ENCODE measurements at regions not wholly inside any gene's neighbourhood (a gene's known extent, or its start where the extent isn't known, plus 50 kb on each side); places are given as distances from the start of the nearest gene placed in this dataset.

GRCh38 chr9:65458992-65459391 is 174.0 kb upstream of the FOXD4L5 start (continued):
- TF ChIP-seq REST (IDR thresholded peaks at IDR 0.05; ENCODE audit: low read depth) (no peak), FOSL1 (IDR thresholded peaks at IDR 0.05; ENCODE audit: low read depth) (no peak), MAX (IDR thresholded peaks at IDR 0.05) (no peak), JUND (IDR thresholded peaks at IDR 0.05) (no peak), EZH2phosphoT487 (IDR thresholded peaks at IDR 0.05; ENCODE audit: borderline replicate concordance) (no peak), ATF3 (IDR thresholded peaks at IDR 0.05) (no peak), SP1 (IDR thresholded peaks at IDR 0.05; ENCODE audit: low read depth) (no peak), ZFX (IDR thresholded peaks at IDR 0.05) (no peak), SIN3A (IDR thresholded peaks at IDR 0.05; ENCODE audit: low read depth) (no peak), ZNF274 (IDR thresholded peaks at IDR 0.05; ENCODE audit: low read depth, low read length) (no peak), TCF7L2 (IDR thresholded peaks at IDR 0.05; ENCODE audit: borderline replicate concordance, extremely low read depth, insufficient read depth, insufficient read length) (no peak), ELF1 (IDR thresholded peaks at IDR 0.05; ENCODE audit: borderline replicate concordance, low read depth) (no peak), EZH2 (IDR thresholded peaks at IDR 0.05) (no peak)

GRCh38 chr9:65458465-65458864 is 173.5 kb upstream of the FOXD4L5 start:
- DNase-seq (ENCODE audit: low read depth, low spot score) = no peak
- BruUV-seq (replicated peaks) = no TSS peak
- Histone ChIP-seq H3K9me2 (ENCODE audit: insufficient read depth) (no peaks in the 10 kb centered on the region), H3K4me1 (ENCODE audit: control insufficient read depth in 1 of 2, insufficient read depth in 2 of 2, low read length in 2 of 2) (no peaks in the 10 kb centered on the region), H3K9me3 (ENCODE audit: control insufficient read depth in 1 of 2, insufficient read depth in 1 of 2, low read depth in 1 of 2, low read length in 2 of 2) (no peaks in the 10 kb centered on the region), H2AFZ (ENCODE audit: low read depth, low read length, poor library complexity, severe bottlenecking) (no peak overlapping the region), H3K9ac (ENCODE audit: low read length) (no peak overlapping the region), H3K27me3 (ENCODE audit: insufficient read depth, low read length) (no peaks in the 10 kb centered on the region), H3K79me2 (ENCODE audit: insufficient read depth, low read length) (no peaks in the 10 kb centered on the region), H3K36me3 (ENCODE audit: control insufficient read depth in 1 of 2, insufficient read depth in 2 of 2, low read length in 2 of 2) (no peaks in the 10 kb centered on the region), H4K20me1 (ENCODE audit: insufficient read depth) (no peaks in the 10 kb centered on the region), H3K27ac (ENCODE audit: low read depth, low read length) (no peak overlapping the region), H3K4me3 (replicated peaks in 1 of 2; ENCODE audit: low read depth in 1 of 2, low read length in 2 of 2) (no peak overlapping the region), H3K4me2 (ENCODE audit: low read length) (no peak overlapping the region)
- intact Hi-C loops (cut with micrococcal nuclease) = no loop called here
- ChIA-PET POLR2A (no interaction called here), CTCF (no interaction called here), RAD21 (ENCODE audit: low non-redundant PET in 1 of 2, low total read pairs in 2 of 2, uncharacterized antibody in 2 of 2, unreplicated experiment in 2 of 2) (no interaction called here)
- ATAC-seq = no peak
- TF ChIP-seq RAD21 (IDR thresholded peaks at IDR 0.05; ENCODE audit: low read depth) = no peak
- TF ChIP-seq JUND (IDR thresholded peaks at IDR 0.05) = no peak
- TF ChIP-seq SP1 (IDR thresholded peaks at IDR 0.05; ENCODE audit: low read depth) = no peak
- no peak for TF ChIP-seq FOSL1 (IDR thresholded peaks at IDR 0.05; ENCODE audit: low read depth)
- no peak for TF ChIP-seq SRF (IDR thresholded peaks at IDR 0.05; ENCODE audit: low read depth)
- no peak for TF ChIP-seq REST (IDR thresholded peaks at IDR 0.05; ENCODE audit: low read depth)
- no peak for TF ChIP-seq CBX3 (IDR thresholded peaks at IDR 0.05; ENCODE audit: low read depth)
- TF ChIP-seq EGR1 (IDR thresholded peaks at IDR 0.05; ENCODE audit: low read depth) = no peak
- TF ChIP-seq CEBPB (IDR thresholded peaks at IDR 0.05; ENCODE audit: low read depth) = no peak
- no peak for TF ChIP-seq ATF3 (IDR thresholded peaks at IDR 0.05)
- no peak for TF ChIP-seq POLR2AphosphoS5 (IDR thresholded peaks at IDR 0.05; ENCODE audit: low read depth, low read length)
- TF ChIP-seq EZH2phosphoT487 (IDR thresholded peaks at IDR 0.05; ENCODE audit: borderline replicate concordance) = no peak
